Neural progenitor cell (in vitro differentiated cells): ENCODE measurements at regions not wholly inside any gene's neighbourhood (a gene's known extent, or its start where the extent isn't known, plus 50 kb on each side); places are given as distances from the start of the nearest gene placed in this dataset.

Experiments
- DNase-seq: peaks from one replicate; pipeline ENCODE4 v3.0.0-alpha.2; 2016; ENCODE audit warnings: low spot score
- H2AFZ ChIP-seq: fragments of 200-600 bp; sonication (generic); replicated peaks from 2 replicates; pipeline ENCODE4 v1.6.1; 2016; ENCODE audit warnings: antibody characterized with exemption
- H3F3A ChIP-seq: fragments of 200-600 bp; sonication (generic); 2 replicates; pipeline ENCODE4 v1.6.1; 2016; ENCODE audit warnings: antibody characterized with exemption, low read depth
- H3K27ac ChIP-seq: fragments of 200-600 bp; sonication (generic); 2 replicates; pipeline ENCODE4 v1.5.1; 2016; ENCODE audit warnings: mild to moderate bottlenecking
- H3K27me3 ChIP-seq: fragments of 200-600 bp; sonication (generic); 2 replicates; pipeline ENCODE4 v1.6.1; 2016; ENCODE audit warnings: mild to moderate bottlenecking, moderate library complexity
- H3K36me3 ChIP-seq: fragments of 200-600 bp; sonication (generic); 2 replicates; pipeline ENCODE4 v1.5.1; 2016
- H3K4me1 ChIP-seq: fragments of 200-600 bp; sonication (generic); 2 replicates; pipeline ENCODE4 v1.6.1; 2016; ENCODE audit warnings: mixed run types
- H3K4me2 ChIP-seq: fragments of 200-600 bp; sonication (generic); 2 replicates; pipeline ENCODE4 v1.6.1; 2016
- H3K4me3 ChIP-seq: fragments of 200-600 bp; sonication (generic); 2 replicates; pipeline ENCODE4 v1.5.1; 2016
- H3K79me2 ChIP-seq: fragments of 200-600 bp; sonication (generic); 2 replicates; pipeline ENCODE4 v1.6.1; 2016; ENCODE audit warnings: low read depth
- H3K9ac ChIP-seq: fragments of 200-600 bp; sonication (generic); 2 replicates; pipeline ENCODE4 v1.6.1; 2016
- H3K9me3 ChIP-seq: fragments of 200-600 bp; sonication (generic); 2 replicates; pipeline ENCODE4 v1.5.1; 2016; ENCODE audit warnings: low read depth
- H4K20me1 ChIP-seq: fragments of 200-600 bp; sonication (generic); 2 replicates; pipeline ENCODE4 v1.6.1; 2016; ENCODE audit warnings: low read depth
- H3K27ac Mint-ChIP-seq: 3 replicates; pipeline ENCODE4 v1.8.0; 2021; ENCODE audit warnings: mixed read lengths
- H3K27me3 Mint-ChIP-seq: 2 replicates; pipeline ENCODE4 v1.8.0; 2022; ENCODE audit warnings: low read depth, mild to moderate bottlenecking, inconsistent platforms, moderate library complexity, mixed read lengths; ENCODE audit not compliant: insufficient read depth
- H3K36me3 Mint-ChIP-seq: 3 replicates; pipeline ENCODE4 v1.8.0; 2021; ENCODE audit warnings: mixed read lengths
- H3K4me1 Mint-ChIP-seq: 3 replicates; pipeline ENCODE4 v1.8.0; 2021; ENCODE audit warnings: mixed read lengths
- H3K4me3 Mint-ChIP-seq: 3 replicates; pipeline ENCODE4 v1.8.0; 2021; ENCODE audit warnings: mild to moderate bottlenecking, moderate library complexity, mixed read lengths
- H3K9me3 Mint-ChIP-seq: 3 replicates; pipeline ENCODE4 v1.8.0; 2020; ENCODE audit warnings: mixed read lengths
- EZH2 ChIP-seq: fragments of 200-600 bp; sonication (generic); IDR thresholded peaks from 2 replicates; pipeline ENCODE4 v1.6.1; 2017; ENCODE audit warnings: antibody characterized with exemption, mild to moderate bottlenecking, moderate library complexity
- EZH2phosphoT487 ChIP-seq: fragments of 200-600 bp; sonication (generic); IDR thresholded peaks from 2 replicates; pipeline ENCODE4 v1.6.1; 2017; ENCODE audit warnings: antibody characterized with exemption
- TF ChIP-seq, protein P1 (sequence below): fragments of 200-600 bp; sonication (generic); IDR thresholded peaks from 2 replicates; pipeline ENCODE4 v1.5.1; 2017; ENCODE audit warnings: antibody characterized with exemption, mild to moderate bottlenecking

DNA sequence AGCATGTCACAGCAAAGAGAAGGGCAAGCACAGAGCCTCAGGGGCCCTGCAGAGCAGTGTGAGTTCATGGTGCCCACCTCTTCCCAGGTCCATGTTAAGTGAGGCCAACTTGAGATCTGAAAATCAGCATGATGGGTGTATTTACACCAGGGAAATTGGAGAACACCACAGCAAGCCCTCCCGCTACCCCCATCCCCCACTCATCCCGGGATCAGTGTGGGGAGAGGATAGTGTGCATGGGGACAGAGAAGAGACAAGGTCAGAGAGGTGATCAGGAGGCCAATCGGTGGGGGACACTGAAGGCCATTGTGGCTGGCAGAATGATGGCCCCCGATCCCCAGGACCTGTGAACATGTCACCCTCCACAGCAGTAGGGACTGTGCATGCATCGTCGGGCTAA, 54.7 kb downstream of the PTGR3 start:
- Histone ChIP-seq H3K9ac (no peak overlapping the region), H3K9me3 (no peaks in the 10 kb centered on the region), H3K4me2 (no peak overlapping the region), H2AFZ (no peak overlapping the region), H3K36me3 (no peaks in the 10 kb centered on the region), H3K27ac (no peak overlapping the region), H3K27me3 (no peaks in the 10 kb centered on the region), H3K4me1 (peaks cover 4% of the 10 kb centered on the region), H4K20me1 (no peaks in the 10 kb centered on the region), H3K4me3 (no peak overlapping the region), H3F3A (peaks cover 1% of the 10 kb centered on the region), H3K79me2 (no peaks in the 10 kb centered on the region)
- TF ChIP-seq EZH2 (no peak), EZH2phosphoT487 (no peak)
- TF ChIP-seq, protein P1, sequence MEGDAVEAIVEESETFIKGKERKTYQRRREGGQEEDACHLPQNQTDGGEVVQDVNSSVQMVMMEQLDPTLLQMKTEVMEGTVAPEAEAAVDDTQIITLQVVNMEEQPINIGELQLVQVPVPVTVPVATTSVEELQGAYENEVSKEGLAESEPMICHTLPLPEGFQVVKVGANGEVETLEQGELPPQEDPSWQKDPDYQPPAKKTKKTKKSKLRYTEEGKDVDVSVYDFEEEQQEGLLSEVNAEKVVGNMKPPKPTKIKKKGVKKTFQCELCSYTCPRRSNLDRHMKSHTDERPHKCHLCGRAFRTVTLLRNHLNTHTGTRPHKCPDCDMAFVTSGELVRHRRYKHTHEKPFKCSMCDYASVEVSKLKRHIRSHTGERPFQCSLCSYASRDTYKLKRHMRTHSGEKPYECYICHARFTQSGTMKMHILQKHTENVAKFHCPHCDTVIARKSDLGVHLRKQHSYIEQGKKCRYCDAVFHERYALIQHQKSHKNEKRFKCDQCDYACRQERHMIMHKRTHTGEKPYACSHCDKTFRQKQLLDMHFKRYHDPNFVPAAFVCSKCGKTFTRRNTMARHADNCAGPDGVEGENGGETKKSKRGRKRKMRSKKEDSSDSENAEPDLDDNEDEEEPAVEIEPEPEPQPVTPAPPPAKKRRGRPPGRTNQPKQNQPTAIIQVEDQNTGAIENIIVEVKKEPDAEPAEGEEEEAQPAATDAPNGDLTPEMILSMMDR = no peak
- Mint-ChIP-seq H3K4me3 (no peak overlapping the region), H3K9me3 (peaks cover 27% of the 10 kb centered on the region), H3K4me1 (peaks cover 2% of the 10 kb centered on the region), H3K36me3 (no peaks in the 10 kb centered on the region), H3K27me3 (peaks cover 14% of the 10 kb centered on the region), H3K27ac (no peak overlapping the region)
- no peak for DNase-seq

DNA sequence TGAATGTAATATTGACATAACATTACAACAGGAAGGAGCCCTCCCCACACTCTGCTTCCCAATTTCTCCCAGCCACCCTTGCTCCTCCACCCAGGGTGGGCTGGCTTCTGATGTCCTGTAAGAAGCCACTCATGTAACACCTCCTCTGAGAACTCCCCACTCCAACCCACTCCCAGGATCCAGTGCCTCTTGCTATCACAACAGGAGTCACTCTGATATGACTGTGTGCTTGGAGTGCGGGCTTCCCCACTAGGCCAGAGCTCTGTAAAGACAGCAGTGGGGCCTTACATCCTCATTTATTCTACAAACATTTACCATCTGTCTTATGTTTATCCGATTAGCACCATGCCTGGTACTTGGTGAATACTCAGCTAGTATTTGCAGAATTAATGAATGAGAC, 65.1 kb downstream of the PTGR3 start:
- Mint-ChIP-seq H3K27me3 (peaks cover 2% of the 10 kb centered on the region), H3K27ac (no peak overlapping the region), H3K4me3 (no peak overlapping the region), H3K4me1 (no peaks in the 10 kb centered on the region), H3K36me3 (no peaks in the 10 kb centered on the region), H3K9me3 (peaks cover 25% of the 10 kb centered on the region)
- Histone ChIP-seq H3K27me3 (no peaks in the 10 kb centered on the region), H3K9me3 (peaks cover 7% of the 10 kb centered on the region), H3K4me3 (no peak overlapping the region), H3K9ac (no peak overlapping the region), H3K4me2 (no peak overlapping the region), H3K79me2 (no peaks in the 10 kb centered on the region), H2AFZ (no peak overlapping the region), H3K4me1 (no peaks in the 10 kb centered on the region), H3K27ac (no peak overlapping the region), H4K20me1 (no peaks in the 10 kb centered on the region), H3K36me3 (no peaks in the 10 kb centered on the region), H3F3A (no peaks in the 10 kb centered on the region)
- DNase-seq = no peak
- TF ChIP-seq, protein P1 = no peak
- TF ChIP-seq EZH2phosphoT487 (no peak), EZH2 (no peak)

DNA sequence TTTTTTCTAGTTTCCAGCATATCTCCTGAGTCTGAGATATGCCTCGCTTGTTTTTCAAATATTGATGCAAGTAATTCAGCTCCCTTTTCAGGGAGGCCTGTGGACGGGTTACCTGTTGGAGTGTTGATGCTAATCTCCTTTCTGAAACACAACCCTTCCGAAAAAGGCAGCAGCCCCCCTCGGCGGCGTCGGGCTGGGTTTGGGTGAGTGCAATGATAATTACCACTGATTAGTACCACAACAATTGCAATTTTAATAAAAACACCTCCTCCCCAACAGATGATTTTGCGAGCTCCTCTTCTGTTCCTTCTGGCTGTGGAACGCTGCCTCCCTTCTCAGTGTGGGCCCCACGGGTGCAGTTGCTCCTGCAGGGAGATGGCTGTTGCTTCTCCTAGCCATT, 66.3 kb downstream of the PTGR3 start:
- Histone ChIP-seq H3K36me3 (no peaks in the 10 kb centered on the region), H3K27ac (no peak overlapping the region), H3K4me1 (no peaks in the 10 kb centered on the region), H3K4me2 (no peak overlapping the region), H3K9me3 (peaks cover 7% of the 10 kb centered on the region), H3K4me3 (no peak overlapping the region), H3K9ac (no peak overlapping the region), H3F3A (no peaks in the 10 kb centered on the region), H3K27me3 (no peaks in the 10 kb centered on the region), H2AFZ (no peak overlapping the region), H4K20me1 (no peaks in the 10 kb centered on the region), H3K79me2 (no peaks in the 10 kb centered on the region)
- peaks cover 23% of the 10 kb centered on the region for H3K9me3 Mint-ChIP-seq
- no peak overlapping the region for H3K4me3 Mint-ChIP-seq
- no peak overlapping the region for H3K27ac Mint-ChIP-seq
- TF ChIP-seq, protein P1 = no peak
- TF ChIP-seq EZH2phosphoT487 (no peak), EZH2 (no peak)
- H3K4me1 Mint-ChIP-seq = no peaks in the 10 kb centered on the region
- H3K36me3 Mint-ChIP-seq = no peaks in the 10 kb centered on the region
- H3K27me3 Mint-ChIP-seq = peaks cover 2% of the 10 kb centered on the region
- DNase-seq = no peak

DNA sequence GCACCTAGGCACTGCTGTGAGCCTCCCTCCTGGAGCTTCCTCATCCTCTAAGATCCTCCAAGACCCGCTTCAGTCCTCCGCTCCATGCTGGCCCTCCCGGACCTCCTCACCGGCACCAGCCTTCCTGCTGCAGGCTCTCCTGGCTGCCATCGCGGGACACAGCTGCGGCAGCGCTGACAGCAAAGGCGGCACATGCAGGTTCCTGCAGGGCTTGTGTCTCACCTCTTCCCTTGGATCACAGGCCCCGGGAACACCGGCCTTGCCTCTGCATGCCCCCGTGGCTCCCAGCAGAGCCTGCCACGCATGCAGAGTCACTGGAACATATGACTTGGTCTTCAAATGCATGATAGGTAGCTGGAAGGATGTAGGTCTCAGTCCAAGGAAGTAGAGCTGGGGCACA, 67.2 kb downstream of the PTGR3 start:
- H3F3A ChIP-seq = no peaks in the 10 kb centered on the region
- TF ChIP-seq EZH2phosphoT487 (no peak), EZH2 (no peak)
- TF ChIP-seq, protein P1 = no peak
- no peak overlapping the region for H2AFZ ChIP-seq
- H3K4me2 ChIP-seq = no peak overlapping the region
- H3K27me3 Mint-ChIP-seq = peaks cover 2% of the 10 kb centered on the region
- H3K9me3 ChIP-seq = no peaks in the 10 kb centered on the region
- no peak overlapping the region for H3K9ac ChIP-seq
- H3K27me3 ChIP-seq = no peaks in the 10 kb centered on the region
- no peaks in the 10 kb centered on the region for H3K4me1 Mint-ChIP-seq
- H3K79me2 ChIP-seq = no peaks in the 10 kb centered on the region
- no peak overlapping the region for H3K4me3 ChIP-seq
- no peak for DNase-seq
- no peak overlapping the region for H3K4me3 Mint-ChIP-seq
- H3K4me1 ChIP-seq = no peaks in the 10 kb centered on the region
- no peak overlapping the region for H3K27ac ChIP-seq
- H3K36me3 ChIP-seq = no peaks in the 10 kb centered on the region
- no peaks in the 10 kb centered on the region for H4K20me1 ChIP-seq
- no peak overlapping the region for H3K27ac Mint-ChIP-seq
- peaks cover 16% of the 10 kb centered on the region for H3K9me3 Mint-ChIP-seq
- no peaks in the 10 kb centered on the region for H3K36me3 Mint-ChIP-seq
